Natural killer cell (primary cell): ENCODE measurements at regions not wholly inside any gene's neighbourhood (a gene's known extent, or its start where the extent isn't known, plus 50 kb on each side); places are given as distances from the start of the nearest gene placed in this dataset.

Source experiments
- ATAC-seq, 3 donors: fragments of 150-1000 bp in 2 of 3; fragments of 200-7000 bp in 1 of 3; cut with Tn5 transposase; 1 replicate in 1 of 3; 2 replicates in 2 of 3; pipeline ENCODE4 v1.10.0; 2021; ENCODE audit warnings: mild to moderate bottlenecking in 2 of 3, moderate library complexity in 2 of 3
- DNase-seq, 2 donors: peaks; one replicate each; pipeline versions ENCODE4 v3.0.0 to v3.0.0-alpha.2; 2013 to 2021; ENCODE audit warnings: mixed read lengths in 1 of 2
- H3K27ac ChIP-seq: one replicate; pipeline ENCODE4 v1.5.1; 2013; ENCODE audit warnings: mild to moderate bottlenecking, low read length
- H3K27me3 ChIP-seq: one replicate; pipeline ENCODE4 v1.6.1; 2013; ENCODE audit warnings: low read length; ENCODE audit not compliant: control insufficient read depth, insufficient read depth
- H3K36me3 ChIP-seq: one replicate; pipeline ENCODE4 v1.6.1; 2013; ENCODE audit warnings: low read length; ENCODE audit not compliant: control insufficient read depth, insufficient read depth
- H3K4me1 ChIP-seq: one replicate; pipeline ENCODE4 v1.6.1; 2013; ENCODE audit warnings: low read length; ENCODE audit not compliant: control insufficient read depth, insufficient read depth
- H3K4me3 ChIP-seq: one replicate; pipeline ENCODE4 v1.5.1; 2013; ENCODE audit warnings: low read length
- H3K9me3 ChIP-seq: one replicate; pipeline ENCODE4 v1.6.1; 2013; ENCODE audit warnings: low read length; ENCODE audit not compliant: control insufficient read depth, insufficient read depth
- H3K27ac Mint-ChIP-seq, 2 donors: one replicate each; pipeline ENCODE4 v1.8.0; 2022; ENCODE audit warnings: mild to moderate bottlenecking in 2 of 2, mixed read lengths in 2 of 2, moderate library complexity in 1 of 2
- H3K27me3 Mint-ChIP-seq, 2 donors: one replicate each; pipeline ENCODE4 v1.8.0; 2022; ENCODE audit warnings: low read depth in 2 of 2, mixed read lengths in 2 of 2
- H3K36me3 Mint-ChIP-seq: one replicate; pipeline ENCODE4 v1.8.0; 2022; ENCODE audit warnings: mixed read lengths
- H3K4me1 Mint-ChIP-seq, 2 donors: one replicate each; pipeline ENCODE4 v1.8.0; 2022; ENCODE audit warnings: mixed read lengths in 2 of 2
- H3K4me3 Mint-ChIP-seq: one replicate; pipeline ENCODE4 v1.8.0; 2022; ENCODE audit warnings: mild to moderate bottlenecking, moderate library complexity, mixed read lengths
- H3K9me3 Mint-ChIP-seq, 2 donors: one replicate each; pipeline ENCODE4 v1.8.0; 2022; ENCODE audit warnings: mixed read lengths in 2 of 2
- WGBS: methylation state at CpG from one replicate; pipeline ENCODE4 v1.1.7; 2013; ENCODE audit warnings: missing lambda C conversion rate; ENCODE audit not compliant: insufficient coverage; 5-methylcytosine and 5-hydroxymethylcytosine counted together
- intact Hi-C: fragments of 100-400 bp; cut with micrococcal nuclease; formaldehyde crosslinking; loops from one replicate; pipeline ENCODE4 v1.14.2; 2022
- TF ChIP-seq, protein P1 (sequence below): fragments of 200-600 bp; IDR thresholded peaks from one replicate; pipeline ENCODE4 v1.8.0; 2022; ENCODE audit warnings: antibody characterized with exemption

- no peak for DNase-seq
- Histone ChIP-seq H3K4me3 (no peak overlapping the region), H3K9me3 (peaks cover 4% of the 10 kb centered on the region), H3K27me3 (no peaks in the 10 kb centered on the region), H3K4me1 (no peaks in the 10 kb centered on the region), H3K36me3 (no peaks in the 10 kb centered on the region), H3K27ac (no peak overlapping the region)
- ATAC-seq = no peak
- Mint-ChIP-seq H3K9me3 (peaks cover 10 to 20% of the 10 kb centered on the region in 2 donors), H3K27ac (no peak overlapping the region), H3K27me3 (no peaks in the 10 kb centered on the region), H3K4me1 (no peaks in the 10 kb centered on the region), H3K36me3 (no peaks in the 10 kb centered on the region), H3K4me3 (no peak overlapping the region)
- TF ChIP-seq, protein P1, sequence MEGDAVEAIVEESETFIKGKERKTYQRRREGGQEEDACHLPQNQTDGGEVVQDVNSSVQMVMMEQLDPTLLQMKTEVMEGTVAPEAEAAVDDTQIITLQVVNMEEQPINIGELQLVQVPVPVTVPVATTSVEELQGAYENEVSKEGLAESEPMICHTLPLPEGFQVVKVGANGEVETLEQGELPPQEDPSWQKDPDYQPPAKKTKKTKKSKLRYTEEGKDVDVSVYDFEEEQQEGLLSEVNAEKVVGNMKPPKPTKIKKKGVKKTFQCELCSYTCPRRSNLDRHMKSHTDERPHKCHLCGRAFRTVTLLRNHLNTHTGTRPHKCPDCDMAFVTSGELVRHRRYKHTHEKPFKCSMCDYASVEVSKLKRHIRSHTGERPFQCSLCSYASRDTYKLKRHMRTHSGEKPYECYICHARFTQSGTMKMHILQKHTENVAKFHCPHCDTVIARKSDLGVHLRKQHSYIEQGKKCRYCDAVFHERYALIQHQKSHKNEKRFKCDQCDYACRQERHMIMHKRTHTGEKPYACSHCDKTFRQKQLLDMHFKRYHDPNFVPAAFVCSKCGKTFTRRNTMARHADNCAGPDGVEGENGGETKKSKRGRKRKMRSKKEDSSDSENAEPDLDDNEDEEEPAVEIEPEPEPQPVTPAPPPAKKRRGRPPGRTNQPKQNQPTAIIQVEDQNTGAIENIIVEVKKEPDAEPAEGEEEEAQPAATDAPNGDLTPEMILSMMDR = no peak
- intact Hi-C loops = no loop called here
- WGBS = 29% methylated on average over 1 of the region's 2 CpGs
Measured at GRCh38 chr7:110179037-110179436, 911.9 kb upstream of the LRRN3 start.

DNA sequence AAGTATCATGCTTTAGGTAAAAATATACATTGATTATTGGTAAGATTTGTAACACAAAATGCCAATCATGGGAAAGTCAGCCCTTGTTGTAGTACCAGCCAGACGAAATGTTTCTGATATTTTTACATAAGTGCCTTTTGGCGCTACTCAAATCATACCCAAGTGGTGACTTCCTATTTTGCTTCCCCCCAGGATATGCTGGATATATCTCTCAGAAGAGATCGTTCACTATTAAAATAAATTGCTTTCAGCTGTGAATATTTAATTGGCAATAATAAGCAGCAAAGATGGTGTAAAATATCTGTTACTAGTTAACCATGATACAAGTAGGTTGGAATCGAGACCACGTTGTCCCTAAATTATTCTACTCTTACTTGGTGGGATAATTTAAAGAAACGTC, 909.2 kb upstream of the LRRN3 start:
- WGBS = 80% methylated on average over 1 of the region's 6 CpGs
- Mint-ChIP-seq H3K27ac (no peak overlapping the region), H3K4me3 (no peak overlapping the region), H3K36me3 (no peaks in the 10 kb centered on the region), H3K9me3 (peaks cover 9 to 21% of the 10 kb centered on the region in 2 donors), H3K27me3 (no peaks in the 10 kb centered on the region), H3K4me1 (no peaks in the 10 kb centered on the region)
- Histone ChIP-seq H3K36me3 (no peaks in the 10 kb centered on the region), H3K4me3 (no peak overlapping the region), H3K27ac (no peak overlapping the region), H3K9me3 (no peaks in the 10 kb centered on the region), H3K27me3 (no peaks in the 10 kb centered on the region), H3K4me1 (no peaks in the 10 kb centered on the region)
- DNase-seq (no peak), ATAC-seq (no peak)
- intact Hi-C loops = no loop called here
- TF ChIP-seq, protein P1 = no peak

GRCh38 chr7:110186334-110186733, 904.6 kb upstream of the LRRN3 start:
- H3K27ac Mint-ChIP-seq = no peak overlapping the region
- no peaks in the 10 kb centered on the region for H3K27me3 ChIP-seq
- TF ChIP-seq, protein P1 = no peak
- no peak overlapping the region for H3K27ac ChIP-seq
- H3K9me3 Mint-ChIP-seq = peaks cover 14 to 30% of the 10 kb centered on the region in 2 donors
- H3K4me3 Mint-ChIP-seq = no peak overlapping the region
- peaks cover 3% of the 10 kb centered on the region for H3K9me3 ChIP-seq
- no peak overlapping the region for H3K4me3 ChIP-seq
- no peaks in the 10 kb centered on the region for H3K4me1 Mint-ChIP-seq
- intact Hi-C loops = no loop called here
- H3K36me3 ChIP-seq = no peaks in the 10 kb centered on the region
- ATAC-seq (no peak), DNase-seq (no peak)
- peaks cover 2% of the 10 kb centered on the region for H3K36me3 Mint-ChIP-seq
- H3K4me1 ChIP-seq = no peaks in the 10 kb centered on the region
- WGBS = 85% methylated on average over 2 of the region's 2 CpGs
- H3K27me3 Mint-ChIP-seq = no peaks in the 10 kb centered on the region

DNA sequence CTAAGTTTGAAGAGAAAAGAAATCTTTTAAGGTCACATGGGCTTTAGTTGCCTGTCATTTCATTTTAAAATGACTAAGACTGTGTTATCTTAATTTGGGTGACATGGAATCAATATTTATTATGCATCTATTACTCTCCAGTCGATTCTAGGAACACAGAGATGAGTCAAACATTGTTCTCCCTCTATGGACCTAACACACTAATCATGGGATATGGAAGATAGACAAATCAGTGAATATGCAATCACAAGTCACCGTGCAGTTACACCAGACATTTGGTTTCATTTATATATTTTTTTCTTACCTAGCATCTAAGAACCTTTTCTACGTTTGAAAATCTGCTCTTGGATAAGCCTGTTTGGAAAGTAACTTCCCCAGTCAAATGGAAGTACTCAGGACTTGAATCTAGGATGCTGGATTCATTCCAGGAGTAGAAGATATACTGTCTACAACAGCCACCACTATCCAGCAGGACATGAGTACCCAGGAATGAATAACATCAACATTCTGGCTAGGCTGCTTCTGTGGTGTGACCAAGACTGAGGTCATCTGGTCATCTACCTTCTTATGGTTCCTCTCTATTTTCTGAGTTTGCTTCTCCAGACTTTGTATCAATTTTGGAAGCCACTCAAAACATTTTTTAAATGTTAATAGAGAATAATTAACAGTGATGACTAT, 902.9 kb upstream of the LRRN3 start:
- Histone ChIP-seq H3K36me3 (no peaks in the 10 kb centered on the region), H3K4me3 (no peak overlapping the region), H3K9me3 (peaks cover 3% of the 10 kb centered on the region), H3K27me3 (no peaks in the 10 kb centered on the region), H3K4me1 (no peaks in the 10 kb centered on the region), H3K27ac (no peak overlapping the region)
- ATAC-seq = no peak
- H3K27me3 Mint-ChIP-seq = no peaks in the 10 kb centered on the region
- 20% methylated on average over 2 of the region's 3 CpGs for WGBS
- peaks cover 6% of the 10 kb centered on the region for H3K36me3 Mint-ChIP-seq
- TF ChIP-seq, protein P1 = no peak
- no peak for DNase-seq
- no peak overlapping the region for H3K4me3 Mint-ChIP-seq
- no peaks in the 10 kb centered on the region for H3K4me1 Mint-ChIP-seq
- no peak overlapping the region for H3K27ac Mint-ChIP-seq
- peaks cover 13 to 31% of the 10 kb centered on the region in 2 donors for H3K9me3 Mint-ChIP-seq
- intact Hi-C loops = no loop called here
